ENCODE measurements at regions not wholly inside any gene's neighbourhood (a gene's known extent, or its start where the extent isn't known, plus 50 kb on each side); places are given as distances from the start of the nearest gene placed in this dataset.

GRCh38 chr18:25743646-25744151 lies 346.7 kb downstream of the SS18 start:
- TF ChIP-seq EZH2 (IDR thresholded peaks at IDR 0.05) (no peak), RAD21 (IDR thresholded peaks at IDR 0.05; ENCODE audit: low read depth) (no peak), CTCF (IDR thresholded peaks at IDR 0.05 in 2 of 3, conservative IDR thresholded peaks at IDR 0.05 in 1 of 3; ENCODE audit: borderline replicate concordance in 1 of 3, insufficient read depth in 1 of 3, low read depth in 2 of 3, low read length in 2 of 3) (no peak; a peak in 1 of 6 replicates), ZFX (IDR thresholded peaks at IDR 0.05) (no peak), SIN3A (IDR thresholded peaks at IDR 0.05; ENCODE audit: low read depth) (no peak), POLR2AphosphoS5 (IDR thresholded peaks at IDR 0.05; ENCODE audit: low read depth, low read length) (no peak), MAX (IDR thresholded peaks at IDR 0.05) (no peak), POLR2A (IDR thresholded peaks at IDR 0.05; ENCODE audit: borderline replicate concordance, extremely low read depth, insufficient read depth, insufficient read length) (no peak)

Measured in HCT116 (cell line).